NCI-H2196 (cell line): ENCODE measurements at regions not wholly inside any gene's neighbourhood (a gene's known extent, or its start where the extent isn't known, plus 50 kb on each side); places are given as distances from the start of the nearest gene placed in this dataset.

Source experiments
- DNase-seq: peaks from one replicate; lab custom pipeline; 2025; ENCODE audit not compliant: unreplicated experiment; lab: John Stamatoyannopoulos, UW

DNA sequence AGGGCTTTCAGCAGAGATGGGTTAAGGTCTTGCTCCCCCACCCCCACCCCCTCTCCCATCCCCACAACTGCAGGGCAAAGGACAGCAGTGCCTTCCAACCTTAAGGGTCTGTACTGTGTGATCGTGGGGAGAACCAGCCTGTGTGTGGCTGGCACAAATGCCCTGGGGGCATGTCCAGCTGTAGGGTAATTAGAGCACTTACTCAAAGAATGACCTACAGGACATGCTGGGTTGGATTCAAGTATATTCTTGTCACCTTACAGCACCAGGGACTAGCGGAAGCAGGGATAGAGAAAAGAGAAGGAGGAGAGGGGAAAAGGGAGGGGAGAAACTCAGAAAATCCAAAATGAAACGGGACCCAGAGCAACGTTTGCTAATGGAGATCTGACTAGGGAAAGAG, 191.3 kb upstream of the GATB start:
- DNase-seq = no peak

GRCh38 chr4:151951671-151952050, 190.9 kb upstream of the GATB start:
- DNase-seq = no peak

DNA sequence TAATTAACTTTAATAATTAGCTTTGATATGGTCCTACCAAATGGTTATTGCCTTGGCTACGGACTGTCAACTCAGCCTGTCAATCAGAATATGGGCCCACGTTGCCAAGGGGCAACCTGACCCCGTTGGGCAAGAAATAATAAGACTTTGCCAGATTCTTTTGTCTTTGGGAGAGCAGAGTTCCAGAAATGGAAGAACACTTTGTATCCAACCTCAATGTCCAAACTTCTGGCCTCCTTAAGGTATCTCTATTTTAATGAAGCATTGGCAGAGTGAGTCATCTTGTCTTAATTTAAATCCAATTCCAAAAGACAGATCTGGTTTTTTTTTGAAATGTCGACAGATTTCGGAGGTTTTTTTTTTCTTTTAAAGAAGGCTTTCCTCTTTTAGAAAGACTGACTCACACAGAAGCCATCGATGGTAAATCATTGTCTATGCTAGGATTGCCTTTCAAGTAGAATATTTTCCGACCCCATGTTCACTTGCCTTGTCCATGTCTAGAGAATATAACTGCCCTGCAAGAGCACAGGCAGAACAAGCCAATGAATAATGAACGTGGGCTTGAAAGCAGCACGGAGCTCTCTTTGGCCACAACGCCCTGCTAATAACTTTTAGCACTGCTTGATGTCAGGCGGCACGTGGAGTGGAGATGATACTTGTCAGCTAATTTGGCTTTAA, 190.3 kb upstream of the GATB start:
- no peak for DNase-seq

DNA sequence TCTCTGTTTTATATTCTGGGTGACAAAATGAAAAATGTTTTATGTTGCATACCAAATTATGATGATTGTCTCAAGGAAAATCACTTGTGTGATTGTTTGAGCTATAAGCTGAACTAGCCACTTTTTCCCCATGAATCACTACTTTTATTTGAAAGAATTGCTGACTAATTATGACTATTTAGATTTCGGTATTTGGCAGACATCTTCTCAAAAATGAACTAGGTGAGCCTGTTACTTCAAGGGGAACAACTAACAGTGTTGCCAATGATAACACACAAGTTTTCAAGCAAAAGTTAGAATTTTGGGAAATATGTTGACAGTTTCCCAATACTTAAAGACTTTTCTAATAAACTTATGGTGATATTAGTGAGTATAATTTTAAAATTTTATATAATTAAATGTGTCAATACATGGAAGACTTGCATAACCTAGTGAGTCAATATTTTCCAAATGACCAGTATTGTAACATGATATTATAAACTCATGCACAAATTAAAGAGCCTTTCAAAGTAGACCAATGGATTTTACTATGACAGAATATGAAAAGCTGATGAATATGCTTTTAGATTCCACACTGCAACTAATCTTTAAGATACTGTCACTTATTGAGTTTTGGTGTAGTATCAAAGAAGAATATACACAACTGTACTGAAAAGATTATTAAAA, 187.7 kb upstream of the GATB start:
- DNase-seq = no peak

DNA sequence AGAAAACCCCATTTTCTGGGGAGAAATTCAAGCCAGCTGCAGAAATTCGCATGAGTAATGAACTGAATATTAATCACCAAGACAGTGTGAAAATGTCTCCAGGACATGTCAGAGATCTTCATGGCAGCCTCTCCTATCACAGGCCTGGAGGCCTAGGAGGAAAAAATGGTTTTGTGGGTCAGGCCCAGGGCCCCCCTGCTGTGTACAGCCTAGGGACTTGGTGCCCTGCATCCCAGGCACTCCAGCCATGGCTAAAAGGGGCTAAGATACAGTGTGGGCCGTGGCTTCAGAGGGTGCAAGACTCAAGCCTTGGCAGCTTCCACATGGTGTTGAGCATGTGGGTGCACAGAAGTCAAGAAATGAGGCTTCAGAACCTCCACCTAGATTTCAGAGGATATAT, 185.9 kb upstream of the GATB start:
- no peak for DNase-seq

DNA sequence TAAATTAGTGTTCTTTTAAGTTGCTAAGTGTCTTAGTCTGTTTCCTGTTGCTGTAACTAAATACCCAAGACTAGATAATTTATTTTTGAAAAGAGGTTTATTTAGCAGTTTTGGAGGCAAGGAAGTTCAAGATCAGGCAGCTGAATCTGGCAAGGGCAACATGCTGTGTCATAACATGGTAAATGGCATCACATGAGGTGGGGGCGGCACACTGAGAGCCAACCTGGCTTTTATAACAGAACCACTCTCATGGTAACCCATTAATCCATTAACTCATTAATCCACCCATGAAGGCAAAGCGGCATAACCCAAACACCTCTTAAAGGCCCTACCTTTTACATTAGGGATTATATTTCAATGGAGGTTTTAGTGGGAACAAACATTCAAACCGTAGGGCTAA, 182.2 kb upstream of the GATB start:
- DNase-seq = no peak

GRCh38 chr4:151940926-151941617, 180.3 kb upstream of the GATB start:
- no peak for DNase-seq

DNA sequence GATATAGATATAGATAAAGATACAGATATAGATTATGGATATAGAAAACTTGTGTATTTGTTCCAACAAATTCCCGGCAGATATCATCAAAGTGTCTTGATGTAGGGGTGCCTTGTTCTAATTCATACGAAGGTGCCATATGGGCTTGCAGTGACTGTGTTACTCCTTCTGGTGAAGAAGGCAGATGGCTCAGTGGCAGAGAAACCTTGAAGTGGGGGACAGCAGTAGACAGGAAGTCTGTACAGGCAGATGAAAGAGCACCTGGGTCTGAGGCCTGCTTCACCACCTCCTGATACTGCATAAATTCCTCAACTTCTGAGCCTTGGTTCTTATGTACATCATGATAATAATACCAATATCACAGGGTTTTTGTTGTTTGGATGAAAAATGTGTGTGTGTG, 179.5 kb upstream of the GATB start:
- DNase-seq = no peak

- no peak for DNase-seq
Observed at GRCh38 chr4:151939670-151940069, 178.9 kb upstream of the GATB start.

GRCh38 chr4:151935411-151935810, 174.6 kb upstream of the GATB start:
- no peak for DNase-seq

DNA sequence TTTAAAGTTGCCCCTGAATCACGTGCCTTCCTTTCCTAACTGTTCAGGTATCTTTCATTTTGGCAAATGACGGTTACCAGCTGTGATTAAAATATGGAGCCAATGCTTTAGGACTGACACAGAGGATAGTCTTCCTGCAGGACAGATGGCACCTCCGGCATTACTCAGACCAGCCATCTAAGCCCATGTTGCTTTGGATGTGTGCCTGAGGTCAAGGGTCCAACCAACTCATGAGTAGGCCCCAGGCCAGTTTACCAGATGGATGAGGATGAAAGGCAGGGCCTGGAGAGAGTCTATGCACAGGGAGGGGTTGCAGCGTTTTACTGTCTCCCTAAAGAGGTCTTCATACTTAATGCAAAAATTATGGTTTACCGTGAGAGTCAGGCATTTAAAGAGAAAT, 174.0 kb upstream of the GATB start:
- no peak for DNase-seq

GRCh38 chr4:151933122-151933827, 172.5 kb upstream of the GATB start:
- DNase-seq = peak; percentile 1

GRCh38 chr4:151931563-151931962, 170.8 kb upstream of the GATB start:
- DNase-seq = peak; percentile 0

- DNase-seq = no peak
Observed at GRCh38 chr4:151930372-151930771, 169.6 kb upstream of the GATB start.

DNA sequence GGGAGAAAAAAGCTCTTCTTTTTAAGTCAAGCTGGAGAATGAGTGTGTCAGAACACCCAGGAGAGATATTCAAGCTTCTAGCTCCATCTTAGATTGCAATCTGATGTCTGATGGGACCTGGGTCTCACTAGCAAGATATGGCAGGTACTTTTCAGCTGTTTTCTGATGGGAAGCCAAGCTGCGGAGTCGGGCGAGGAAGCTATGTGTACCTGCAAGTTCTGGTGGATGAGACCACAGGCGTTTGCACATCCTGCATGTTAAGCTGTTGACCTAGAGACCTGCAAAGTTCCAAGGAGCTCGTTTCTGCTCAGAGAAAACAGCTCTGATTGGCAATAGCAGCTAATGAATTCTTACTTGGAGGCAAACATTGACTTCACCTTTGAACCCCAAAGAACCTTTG, 167.3 kb upstream of the GATB start:
- no peak for DNase-seq

- no peak for DNase-seq
Observed at GRCh38 chr4:151922811-151923210, 162.0 kb upstream of the GATB start.

GRCh38 chr4:151922306-151922705, 161.5 kb upstream of the GATB start:
- DNase-seq = no peak

GRCh38 chr4:151921811-151922210, 161.0 kb upstream of the GATB start:
- no peak for DNase-seq

- DNase-seq = no peak
Observed at GRCh38 chr4:151921386-151921785, 160.6 kb upstream of the GATB start.

- no peak for DNase-seq
Observed at GRCh38 chr4:151917145-151917734, 156.4 kb upstream of the GATB start.

DNA sequence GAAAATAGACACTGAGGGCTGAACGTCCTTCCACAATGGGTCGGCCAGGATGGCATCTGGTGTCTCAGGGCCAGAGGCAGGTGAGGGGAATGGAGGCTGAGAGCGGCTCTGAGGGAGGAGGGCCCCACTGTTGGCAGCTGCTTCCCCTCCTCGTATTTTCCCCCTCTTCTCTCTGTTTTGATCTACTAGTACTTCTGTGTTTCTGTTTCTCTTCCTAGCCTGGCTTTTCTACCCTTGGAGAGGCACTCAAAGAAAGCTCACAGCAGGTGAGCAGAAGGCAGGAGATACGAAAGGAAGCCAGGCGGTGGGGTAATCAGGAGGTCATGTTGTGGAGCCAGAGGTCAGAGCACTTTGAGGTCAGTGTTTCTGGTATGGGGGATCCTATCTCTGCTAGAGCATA, 151.8 kb upstream of the GATB start:
- DNase-seq = no peak
